Uterus (tissue), 3 donors: ENCODE measurements at regions not wholly inside any gene's neighbourhood (a gene's known extent, or its start where the extent isn't known, plus 50 kb on each side); places are given as distances from the start of the nearest gene placed in this dataset.

Experiments used
- DNase-seq, 2 donors: peaks; one replicate each; pipeline ENCODE4 v3.0.0-alpha.2; 2019 to 2020
- H3K27ac ChIP-seq, 2 donors: fragments of 200-600 bp; sonication (generic); 1 replicate in 1 of 2; 2 replicates in 1 of 2; pipeline ENCODE4 v1.5.1; 2016 to 2018
- H3K27me3 ChIP-seq, 2 donors: fragments of 200-600 bp; sonication (generic); one replicate each; pipeline ENCODE4 v1.5.1; 2018 to 2019; ENCODE audit warnings: control low read depth in 1 of 2
- H3K36me3 ChIP-seq, 2 donors: fragments of 200-600 bp; sonication (generic); one replicate each; pipeline ENCODE4 v1.5.1; 2019; ENCODE audit warnings: control low read depth in 1 of 2
- H3K4me1 ChIP-seq, 2 donors: fragments of 200-600 bp; sonication (generic); one replicate each; pipeline ENCODE4 v1.5.1; 2018 to 2019; ENCODE audit warnings: control low read depth in 1 of 2
- H3K4me3 ChIP-seq, 2 donors: fragments of 200-600 bp; sonication (generic); 1 replicate in 1 of 2; 2 replicates in 1 of 2; pipeline ENCODE4 v1.5.1; 2018 to 2019; ENCODE audit warnings: mild to moderate bottlenecking in 1 of 2
- H3K9me3 ChIP-seq, 2 donors: fragments of 200-600 bp; sonication (generic); one replicate each; pipeline ENCODE4 v1.5.1; 2019; ENCODE audit warnings: control low read depth in 1 of 2
- POLR2A ChIP-seq, 2 donors: fragments of 450-650 bp; IDR thresholded peaks; one replicate each; pipeline ENCODE4 v1.6.1; 2016; ENCODE audit warnings: antibody characterized with exemption in 2 of 2, mild to moderate bottlenecking in 1 of 2, moderate library complexity in 1 of 2
- intact Hi-C: fragments of 100-400 bp; cut with DNase I; formaldehyde crosslinking; loops from one replicate; pipeline ENCODE4 v1.15.1; 2023; ENCODE audit warnings: low total_unique reads
- TF ChIP-seq, protein P1 (sequence below), 4 experiments: fragments of 200-600 bp in 2 of 4; fragments of 450-650 bp in 2 of 4; sonication (generic) in 2 of 4; IDR thresholded peaks; one replicate each; pipeline ENCODE4 v1.5.1; 2016 to 2019; ENCODE audit warnings: antibody characterized with exemption in 4 of 4, mild to moderate bottlenecking in 2 of 4, moderate library complexity in 1 of 4
- donor health status: DM: yes; HTN: yes; CAD: no.

DNA sequence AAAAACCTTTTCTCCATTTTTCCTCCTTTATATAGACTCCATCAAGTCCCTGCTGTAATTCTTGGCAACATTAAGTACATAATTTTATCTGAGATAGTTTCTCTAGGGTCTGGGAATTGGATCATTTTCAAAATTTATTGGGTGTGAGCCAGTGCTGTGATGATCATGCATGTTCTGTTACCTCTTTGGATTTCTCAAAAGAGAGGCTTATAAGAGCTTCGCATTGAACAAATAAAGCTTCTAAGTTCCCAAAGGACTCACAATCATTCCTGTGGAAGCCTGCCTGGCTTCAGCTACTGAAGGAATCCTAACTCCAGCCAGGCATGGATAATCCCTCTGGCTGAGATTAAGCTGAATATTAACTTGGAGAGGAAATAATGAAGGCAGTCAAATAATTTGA is 208.5 kb downstream of the RAB38 start:
- H3K27me3 ChIP-seq = no peaks in the 10 kb centered on the region
- no peaks in the 10 kb centered on the region for H3K36me3 ChIP-seq
- H3K27ac ChIP-seq = no peak overlapping the region
- no peaks in the 10 kb centered on the region for H3K4me1 ChIP-seq
- DNase-seq = no peak
- intact Hi-C loops = no loop called here
- no peaks in the 10 kb centered on the region for H3K9me3 ChIP-seq
- no peak overlapping the region for H3K4me3 ChIP-seq
- TF ChIP-seq POLR2A (IDR thresholded peaks at IDR 0.05) = no peak
- TF ChIP-seq, protein P1, sequence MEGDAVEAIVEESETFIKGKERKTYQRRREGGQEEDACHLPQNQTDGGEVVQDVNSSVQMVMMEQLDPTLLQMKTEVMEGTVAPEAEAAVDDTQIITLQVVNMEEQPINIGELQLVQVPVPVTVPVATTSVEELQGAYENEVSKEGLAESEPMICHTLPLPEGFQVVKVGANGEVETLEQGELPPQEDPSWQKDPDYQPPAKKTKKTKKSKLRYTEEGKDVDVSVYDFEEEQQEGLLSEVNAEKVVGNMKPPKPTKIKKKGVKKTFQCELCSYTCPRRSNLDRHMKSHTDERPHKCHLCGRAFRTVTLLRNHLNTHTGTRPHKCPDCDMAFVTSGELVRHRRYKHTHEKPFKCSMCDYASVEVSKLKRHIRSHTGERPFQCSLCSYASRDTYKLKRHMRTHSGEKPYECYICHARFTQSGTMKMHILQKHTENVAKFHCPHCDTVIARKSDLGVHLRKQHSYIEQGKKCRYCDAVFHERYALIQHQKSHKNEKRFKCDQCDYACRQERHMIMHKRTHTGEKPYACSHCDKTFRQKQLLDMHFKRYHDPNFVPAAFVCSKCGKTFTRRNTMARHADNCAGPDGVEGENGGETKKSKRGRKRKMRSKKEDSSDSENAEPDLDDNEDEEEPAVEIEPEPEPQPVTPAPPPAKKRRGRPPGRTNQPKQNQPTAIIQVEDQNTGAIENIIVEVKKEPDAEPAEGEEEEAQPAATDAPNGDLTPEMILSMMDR (IDR thresholded peaks at IDR 0.05) = no peak

DNA sequence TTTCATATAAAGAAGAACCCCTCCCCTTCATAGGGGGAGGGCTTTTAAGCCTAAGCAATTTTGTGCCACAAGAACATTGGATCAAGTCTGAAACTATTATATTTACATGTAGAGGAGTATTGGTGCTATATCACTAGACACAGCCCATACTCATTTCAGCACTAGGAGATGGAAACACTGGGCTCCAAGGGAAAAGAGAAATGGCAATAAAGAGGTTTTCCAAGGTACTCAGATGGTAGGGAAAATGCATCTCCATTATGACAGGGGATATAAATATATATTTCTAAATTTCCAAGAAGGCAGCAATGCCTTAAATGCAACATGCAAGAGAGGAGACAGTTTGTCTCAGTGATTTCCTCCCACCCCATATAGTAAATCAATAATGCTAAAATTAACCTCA is 209.0 kb downstream of the RAB38 start:
- H3K4me3 ChIP-seq = no peak overlapping the region
- no peaks in the 10 kb centered on the region for H3K27me3 ChIP-seq
- no peaks in the 10 kb centered on the region for H3K36me3 ChIP-seq
- no peak for DNase-seq
- intact Hi-C loops = no loop called here
- TF ChIP-seq POLR2A (IDR thresholded peaks at IDR 0.05) = no peak
- TF ChIP-seq, protein P1 (IDR thresholded peaks at IDR 0.05) = no peak
- H3K4me1 ChIP-seq = no peaks in the 10 kb centered on the region
- no peaks in the 10 kb centered on the region for H3K9me3 ChIP-seq
- no peak overlapping the region for H3K27ac ChIP-seq

DNA sequence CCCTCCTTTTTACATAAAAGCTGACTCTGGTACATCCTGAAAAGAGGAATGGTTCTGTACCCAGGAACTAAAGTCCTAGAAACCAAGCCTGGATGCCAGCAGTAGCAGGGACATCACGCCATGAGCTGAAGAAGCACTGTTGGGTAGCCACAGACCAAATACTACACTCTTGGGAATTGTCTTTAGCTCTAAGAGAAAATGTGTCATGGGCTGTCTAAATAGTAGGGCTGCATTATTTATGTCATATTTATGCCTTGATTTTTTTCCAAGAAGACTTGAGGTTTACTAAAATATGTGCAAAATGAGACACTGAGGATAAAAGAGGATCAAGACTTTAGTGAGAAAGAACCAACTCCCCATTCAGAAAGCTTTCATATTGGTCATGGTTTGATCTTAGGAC is 213.6 kb downstream of the RAB38 start:
- no peaks in the 10 kb centered on the region for H3K36me3 ChIP-seq
- no peak for DNase-seq
- H3K27me3 ChIP-seq = no peaks in the 10 kb centered on the region
- H3K4me1 ChIP-seq = no peaks in the 10 kb centered on the region
- no peaks in the 10 kb centered on the region for H3K9me3 ChIP-seq
- no peak overlapping the region for H3K27ac ChIP-seq
- intact Hi-C loops = no loop called here
- TF ChIP-seq, protein P1 (IDR thresholded peaks at IDR 0.05) = no peak
- TF ChIP-seq POLR2A (IDR thresholded peaks at IDR 0.05) = no peak
- H3K4me3 ChIP-seq = no peak overlapping the region

DNA sequence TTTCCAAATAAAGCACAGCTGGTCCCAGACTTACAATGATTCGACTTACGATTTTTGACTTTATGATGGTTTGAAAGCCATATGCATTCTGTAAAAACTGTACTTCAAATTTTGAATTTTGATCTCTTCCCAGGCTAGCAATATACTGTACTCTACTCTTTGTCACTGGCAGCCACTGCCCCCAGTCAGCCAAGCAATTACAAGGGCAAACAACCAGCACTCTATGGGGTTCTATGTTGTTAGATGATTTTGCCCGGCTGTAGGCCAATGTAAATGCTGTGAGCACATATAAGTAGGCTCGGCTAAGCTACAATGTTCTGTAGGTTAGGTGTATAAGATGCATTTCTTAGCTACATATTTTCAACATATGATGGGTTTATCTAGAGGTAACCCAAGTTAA is 217.3 kb downstream of the RAB38 start:
- Histone ChIP-seq H3K4me3 (no peak overlapping the region), H3K4me1 (no peaks in the 10 kb centered on the region), H3K36me3 (no peaks in the 10 kb centered on the region), H3K9me3 (no peaks in the 10 kb centered on the region), H3K27ac (no peak overlapping the region), H3K27me3 (no peaks in the 10 kb centered on the region)
- TF ChIP-seq, protein P1 (IDR thresholded peaks at IDR 0.05) = no peak
- no peak for TF ChIP-seq POLR2A (IDR thresholded peaks at IDR 0.05)
- intact Hi-C loops = no loop called here
- no peak for DNase-seq

DNA sequence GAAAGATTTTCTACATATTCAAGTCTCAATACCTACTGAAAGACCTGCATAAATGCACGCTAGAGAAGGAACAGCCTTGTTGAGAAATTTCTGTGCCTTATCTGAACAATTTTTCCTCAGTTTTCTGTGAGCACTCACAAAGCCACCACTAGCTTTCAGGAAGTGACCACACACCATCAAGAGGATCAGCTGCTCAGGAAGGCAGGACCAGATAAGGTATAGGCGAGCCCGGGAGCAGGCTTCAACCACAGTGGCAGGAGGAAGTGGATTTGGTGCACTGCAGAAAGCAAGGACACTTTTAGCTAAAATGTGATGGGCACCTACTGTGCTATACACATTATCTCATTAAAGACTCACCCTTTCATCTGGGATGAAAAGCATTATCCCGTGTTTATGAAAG is 220.8 kb downstream of the RAB38 start:
- Histone ChIP-seq H3K27me3 (no peaks in the 10 kb centered on the region), H3K4me1 (no peaks in the 10 kb centered on the region), H3K36me3 (no peaks in the 10 kb centered on the region), H3K4me3 (no peak overlapping the region), H3K27ac (no peak overlapping the region), H3K9me3 (no peaks in the 10 kb centered on the region)
- intact Hi-C loops = no loop called here
- no peak for TF ChIP-seq POLR2A (IDR thresholded peaks at IDR 0.05)
- TF ChIP-seq, protein P1 (IDR thresholded peaks at IDR 0.05) = no peak
- DNase-seq = no peak
